WTC11 (cell line): ENCODE measurements at regions not wholly inside any gene's neighbourhood (a gene's known extent, or its start where the extent isn't known, plus 50 kb on each side); places are given as distances from the start of the nearest gene placed in this dataset.

Source experiments
- ATAC-seq: fragments of 200-7000 bp; cut with Tn5 transposase; 2 replicates; pipeline ENCODE4 v1.10.0; 2021; ENCODE audit warnings: mild to moderate bottlenecking, moderate library complexity
- CTCF ChIA-PET: fragments of 300-600 bp; sonication (Branson Sonifier 250); formaldehyde crosslinking; loops from one replicate; lab custom pipeline; 2021; ENCODE audit warnings: antibody characterized with exemption; lab: Charles Lee
- POLR2A ChIA-PET: fragments of 350-600 bp; sonication (Branson Sonifier 250); formaldehyde crosslinking; loops from one replicate; lab custom pipeline; 2021; ENCODE audit warnings: antibody characterized with exemption; lab: Charles Lee
- DNase-seq: peaks from one replicate; pipeline ENCODE4 v3.0.0; 2021; ENCODE audit warnings: low spot score
- H3K27ac Mint-ChIP-seq: 2 replicates; pipeline ENCODE4 v1.8.0; 2021; ENCODE audit warnings: mixed read lengths
- H3K27me3 Mint-ChIP-seq: 2 replicates; pipeline ENCODE4 v1.8.0; 2021; ENCODE audit warnings: low read depth, mild to moderate bottlenecking, moderate library complexity, mixed read lengths
- H3K36me3 Mint-ChIP-seq: 2 replicates; pipeline ENCODE4 v1.8.0; 2021; ENCODE audit warnings: mixed read lengths
- H3K4me1 Mint-ChIP-seq: 2 replicates; pipeline ENCODE4 v1.8.0; 2022; ENCODE audit warnings: mixed read lengths
- H3K4me3 Mint-ChIP-seq: 2 replicates; pipeline ENCODE4 v1.8.0; 2021; ENCODE audit warnings: mild to moderate bottlenecking, moderate library complexity, mixed read lengths
- H3K9me3 Mint-ChIP-seq: 2 replicates; pipeline ENCODE4 v1.8.0; 2021; ENCODE audit warnings: mixed read lengths
- AFF4 ChIP-seq: sonication (generic); formaldehyde crosslinking; IDR thresholded peaks from 2 replicates; pipeline ENCODE4 v1.8.1; 2023; ENCODE audit warnings: mild to moderate bottlenecking, missing genetic modification reagents, borderline replicate concordance
- ARID4B ChIP-seq: sonication (generic); formaldehyde crosslinking; IDR thresholded peaks from 2 replicates; pipeline ENCODE4 v1.8.0; 2023; ENCODE audit warnings: missing genetic modification reagents, mild to moderate bottlenecking, borderline replicate concordance
- MAX ChIP-seq: sonication (generic); formaldehyde crosslinking; IDR thresholded peaks from 2 replicates; pipeline ENCODE4 v1.8.0; 2022; ENCODE audit warnings: mild to moderate bottlenecking, missing genetic modification reagents
- NR2C2 ChIP-seq: sonication (generic); formaldehyde crosslinking; IDR thresholded peaks from 2 replicates; pipeline ENCODE4 v1.8.0; 2022; ENCODE audit warnings: mild to moderate bottlenecking, missing genetic modification reagents
- TCF7 ChIP-seq: sonication (generic); formaldehyde crosslinking; IDR thresholded peaks from 2 replicates; pipeline ENCODE4 v1.8.0; 2022; ENCODE audit warnings: mild to moderate bottlenecking, low read depth, missing genetic modification reagents, moderate library complexity
- USF1 ChIP-seq: sonication (generic); formaldehyde crosslinking; IDR thresholded peaks from 2 replicates; pipeline ENCODE4 v1.8.0; 2022; ENCODE audit warnings: mild to moderate bottlenecking, missing genetic modification reagents
- ZMAT4 ChIP-seq: fragments of 250-450 bp; sonication (Bioruptor Pico); IDR thresholded peaks from 2 replicates; pipeline ENCODE4 v1.9.0; 2021; ENCODE audit warnings: mild to moderate bottlenecking
- ZNF121 ChIP-seq: sonication (generic); formaldehyde crosslinking; IDR thresholded peaks from 2 replicates; pipeline ENCODE4 v1.8.0; 2023; ENCODE audit warnings: missing genetic modification reagents
- ZNF138 ChIP-seq: sonication (generic); formaldehyde crosslinking; conservative IDR thresholded peaks from 2 replicates; pipeline ENCODE4 v1.8.1; 2022; ENCODE audit warnings: mild to moderate bottlenecking, moderate library complexity, missing genetic modification reagents
- ZNF232 ChIP-seq: sonication (generic); formaldehyde crosslinking; IDR thresholded peaks from 2 replicates; pipeline ENCODE4 v1.8.0; 2022; ENCODE audit warnings: mild to moderate bottlenecking, missing genetic modification reagents
- ZNF317 ChIP-seq: sonication (generic); formaldehyde crosslinking; IDR thresholded peaks from 2 replicates; pipeline ENCODE4 v1.8.1; 2023; ENCODE audit warnings: low read depth, mild to moderate bottlenecking, moderate library complexity, missing genetic modification reagents, borderline replicate concordance
- ZNF512 ChIP-seq: sonication (generic); formaldehyde crosslinking; IDR thresholded peaks from 2 replicates; pipeline ENCODE4 v1.8.1; 2022; ENCODE audit warnings: missing genetic modification reagents, borderline replicate concordance
- ZNF532 ChIP-seq: fragments of 250-450 bp; sonication (Bioruptor Pico); IDR thresholded peaks from 2 replicates; pipeline ENCODE4 v1.9.0; 2021; ENCODE audit warnings: mild to moderate bottlenecking, borderline replicate concordance
- ZNF671 ChIP-seq: fragments of 250-450 bp; sonication (Bioruptor Pico); IDR thresholded peaks from 2 replicates; pipeline ENCODE4 v1.8.0; 2021; ENCODE audit warnings: mild to moderate bottlenecking

GRCh38 chr5:107121793-107122519 is 548.8 kb downstream of the EFNA5 start:
- ATAC-seq, result no peak
- H3K4me3 Mint-ChIP-seq, result no peak overlapping the region
- no peak overlapping the region for H3K27ac Mint-ChIP-seq
- H3K27me3 Mint-ChIP-seq, result no peaks in the 10 kb centered on the region
- ChIA-PET CTCF (no interaction called here), POLR2A (no interaction called here)
- peaks cover 34% of the 10 kb centered on the region for H3K4me1 Mint-ChIP-seq
- no peaks in the 10 kb centered on the region for H3K36me3 Mint-ChIP-seq
- DNase-seq, result no peak
- TF ChIP-seq ZNF512 (CRISPR knock-in tag), result no peak
- no peaks in the 10 kb centered on the region for H3K9me3 Mint-ChIP-seq

- peaks cover 36% of the 10 kb centered on the region for H3K4me1 Mint-ChIP-seq
- ATAC-seq (peak; percentile 47), DNase-seq (no peak)
- ChIA-PET POLR2A (no interaction called here), CTCF (interaction anchor here (1.9 kb wide), 1 partner anchor 128 kb away, joined by 9 read pairs; no protein-coding TSS in a partner anchor)
- no peaks in the 10 kb centered on the region for H3K27me3 Mint-ChIP-seq
- no peaks in the 10 kb centered on the region for H3K9me3 Mint-ChIP-seq
- no peak overlapping the region for H3K4me3 Mint-ChIP-seq
- H3K27ac Mint-ChIP-seq, result 0 out of 2 replicates have a peak overlapping the region, but pooled peaks have one; percentile 19
- no peaks in the 10 kb centered on the region for H3K36me3 Mint-ChIP-seq
- TF ChIP-seq MAX (CRISPR knock-in tag) (no peak), ZNF232 (CRISPR knock-in tag) (no peak), AFF4 (CRISPR knock-in tag) (no peak), NR2C2 (no peak), ZNF671 (CRISPR knock-in tag) (no peak), ZNF317 (no peak), ARID4B (no peak), ZMAT4 (CRISPR knock-in tag) (no peak), ZNF138 (CRISPR knock-in tag) (no peak), USF1 (CRISPR knock-in tag) (no peak), TCF7 (CRISPR knock-in tag) (no peak), ZNF121 (CRISPR knock-in tag) (no peak), ZNF532 (CRISPR knock-in tag) (no peak)
These were observed 551.1 kb downstream of the EFNA5 start for GRCh38 chr5:107119656-107120055.
